Neural cell (in vitro differentiated cells): ENCODE measurements at regions not wholly inside any gene's neighbourhood (a gene's known extent, or its start where the extent isn't known, plus 50 kb on each side); places are given as distances from the start of the nearest gene placed in this dataset.

Experiments used
- H2AFZ ChIP-seq: fragments of 200-600, 300-800 bp; sonication (generic), shearing (Covaris generic); 2 replicates; pipeline ENCODE4 v1.6.0; 2014; ENCODE audit warnings: low read depth, mild to moderate bottlenecking, antibody characterized with exemption, low read length, moderate library complexity
- H3F3A ChIP-seq: fragments of 200-600 bp; shearing (Covaris generic); 2 replicates; pipeline ENCODE4 v1.6.1; 2016; ENCODE audit warnings: mild to moderate bottlenecking, moderate library complexity, mixed read lengths, antibody characterized with exemption, low read length; ENCODE audit not compliant: insufficient read depth, poor library complexity, severe bottlenecking
- H3K27ac ChIP-seq: fragments of 200-600, 300-800 bp; sonication (generic), shearing (Covaris generic); 2 replicates; pipeline ENCODE4 v1.5.1; 2014; ENCODE audit warnings: mild to moderate bottlenecking, low read length, moderate library complexity
- H3K27me3 ChIP-seq: fragments of 300-800, 200-600 bp; sonication (generic), shearing (Covaris generic); 2 replicates; pipeline ENCODE4 v1.6.0; 2014; ENCODE audit warnings: mild to moderate bottlenecking, low read depth, low read length, moderate library complexity; ENCODE audit not compliant: insufficient read depth
- H3K36me3 ChIP-seq: fragments of 300-800, 200-600 bp; sonication (generic), shearing (Covaris generic); 2 replicates; pipeline ENCODE4 v1.5.1; 2014; ENCODE audit warnings: mild to moderate bottlenecking, antibody characterized with exemption, low read length, moderate library complexity; ENCODE audit not compliant: insufficient read depth
- H3K4me2 ChIP-seq: fragments of 300-800, 200-600 bp; sonication (generic), shearing (Covaris generic); 2 replicates; pipeline ENCODE4 v1.6.0; 2014; ENCODE audit warnings: mild to moderate bottlenecking, low read length
- H3K4me3 ChIP-seq: fragments of 300-800, 200-600 bp; sonication (generic), shearing (Covaris generic); 2 replicates; pipeline ENCODE4 v1.5.1; 2014; ENCODE audit warnings: mild to moderate bottlenecking, low read length, moderate library complexity
- H3K79me2 ChIP-seq: fragments of 200-600 bp; shearing (Covaris generic); replicated peaks from 2 replicates; pipeline ENCODE4 v1.6.0; 2014; ENCODE audit warnings: mild to moderate bottlenecking, low read length, moderate library complexity; ENCODE audit not compliant: insufficient read depth
- H3K9ac ChIP-seq: fragments of 300-800, 200-600 bp; sonication (generic), shearing (Covaris generic); 2 replicates; pipeline ENCODE4 v1.6.1; 2016; ENCODE audit warnings: mild to moderate bottlenecking, low read length, mixed read lengths
- H3K9me2 ChIP-seq: fragments of 200-600 bp; shearing (Covaris generic); 2 replicates; pipeline ENCODE4 v1.6.1; 2016; ENCODE audit warnings: mild to moderate bottlenecking, low read length, mixed read lengths; ENCODE audit not compliant: insufficient read depth
- H3K9me3 ChIP-seq: fragments of 200-600, 300-800 bp; sonication (generic), shearing (Covaris generic); 2 replicates; pipeline ENCODE4 v1.6.1; 2016; ENCODE audit warnings: mild to moderate bottlenecking, mixed run types, low read length, moderate library complexity, mixed read lengths
- H4K20me1 ChIP-seq: fragments of 200-600 bp; shearing (Covaris generic); 2 replicates; pipeline ENCODE4 v1.6.1; 2016; ENCODE audit warnings: mild to moderate bottlenecking, mixed run types; ENCODE audit not compliant: insufficient read depth
- EP300 ChIP-seq: fragments of 450-650 bp; conservative IDR thresholded peaks from 2 replicates; pipeline ENCODE4 v1.6.1; 2014; ENCODE audit warnings: antibody characterized with exemption, mild to moderate bottlenecking, moderate library complexity; ENCODE audit not compliant: poor library complexity, severe bottlenecking
- EZH2 ChIP-seq: fragments of 200-600, 300-800 bp; shearing (Covaris generic), sonication (generic); IDR thresholded peaks from 2 replicates; pipeline ENCODE4 v1.6.1; 2014; ENCODE audit warnings: antibody characterized with exemption, low read length, borderline replicate concordance, mild to moderate bottlenecking; ENCODE audit not compliant: insufficient read depth, poor library complexity, severe bottlenecking
- MXI1 ChIP-seq: fragments of 450-650 bp; conservative IDR thresholded peaks from 2 replicates; pipeline ENCODE4 v1.6.1; 2014; ENCODE audit warnings: antibody characterized with exemption, mild to moderate bottlenecking; ENCODE audit not compliant: poor library complexity, severe bottlenecking
- POLR2AphosphoS5 ChIP-seq: IDR thresholded peaks from 2 replicates; pipeline ENCODE4 v1.6.1; 2012
- RAD21 ChIP-seq: fragments of 450-650 bp; conservative IDR thresholded peaks from 2 replicates; pipeline ENCODE4 v1.6.1; 2014; ENCODE audit warnings: antibody characterized with exemption, mild to moderate bottlenecking, moderate library complexity
- SMC3 ChIP-seq: fragments of 450-650 bp; conservative IDR thresholded peaks from 2 replicates; pipeline ENCODE4 v1.6.1; 2014; ENCODE audit warnings: antibody characterized with exemption, mild to moderate bottlenecking, moderate library complexity; ENCODE audit not compliant: poor library complexity
- TAF1 ChIP-seq: IDR thresholded peaks from 2 replicates; pipeline ENCODE4 v1.6.1; 2012; ENCODE audit warnings: low read depth
- TF ChIP-seq, protein P1 (sequence below): fragments of 450-650 bp; IDR thresholded peaks from 2 replicates; pipeline ENCODE4 v1.5.1; 2014; ENCODE audit warnings: antibody characterized with exemption, mild to moderate bottlenecking, moderate library complexity; ENCODE audit not compliant: poor library complexity, severe bottlenecking
- TF ChIP-seq, protein P2 (sequence below): IDR thresholded peaks from 2 replicates; pipeline ENCODE4 v1.6.1; 2012; ENCODE audit warnings: borderline replicate concordance

DNA sequence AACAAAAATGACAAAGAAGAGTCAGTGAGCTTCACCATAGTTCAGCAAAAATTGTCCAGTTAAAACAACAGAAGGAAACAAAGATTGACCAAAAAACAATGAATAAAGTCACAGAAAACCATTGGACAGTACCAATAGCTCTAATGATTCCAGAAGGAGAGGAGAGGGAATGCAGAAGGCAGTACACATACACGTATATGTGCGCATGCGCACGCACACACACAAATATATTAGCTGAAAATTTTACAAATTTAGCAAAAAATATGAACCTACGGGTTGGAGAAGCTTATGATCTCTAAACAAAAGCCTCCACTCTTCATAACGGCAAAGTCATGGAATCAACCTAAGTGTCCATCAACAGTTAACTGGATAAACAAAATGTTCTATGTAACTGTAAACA is 120.3 kb upstream of the MON1B start:
- H3K27me3 ChIP-seq = no peaks in the 10 kb centered on the region
- H3K36me3 ChIP-seq = no peaks in the 10 kb centered on the region
- H3K4me3 ChIP-seq = no peak overlapping the region
- H3F3A ChIP-seq = no peaks in the 10 kb centered on the region
- TF ChIP-seq POLR2AphosphoS5 (no peak), EP300 (no peak), TAF1 (no peak), RAD21 (no peak), SMC3 (no peak), MXI1 (no peak), EZH2 (no peak)
- TF ChIP-seq, protein P1, sequence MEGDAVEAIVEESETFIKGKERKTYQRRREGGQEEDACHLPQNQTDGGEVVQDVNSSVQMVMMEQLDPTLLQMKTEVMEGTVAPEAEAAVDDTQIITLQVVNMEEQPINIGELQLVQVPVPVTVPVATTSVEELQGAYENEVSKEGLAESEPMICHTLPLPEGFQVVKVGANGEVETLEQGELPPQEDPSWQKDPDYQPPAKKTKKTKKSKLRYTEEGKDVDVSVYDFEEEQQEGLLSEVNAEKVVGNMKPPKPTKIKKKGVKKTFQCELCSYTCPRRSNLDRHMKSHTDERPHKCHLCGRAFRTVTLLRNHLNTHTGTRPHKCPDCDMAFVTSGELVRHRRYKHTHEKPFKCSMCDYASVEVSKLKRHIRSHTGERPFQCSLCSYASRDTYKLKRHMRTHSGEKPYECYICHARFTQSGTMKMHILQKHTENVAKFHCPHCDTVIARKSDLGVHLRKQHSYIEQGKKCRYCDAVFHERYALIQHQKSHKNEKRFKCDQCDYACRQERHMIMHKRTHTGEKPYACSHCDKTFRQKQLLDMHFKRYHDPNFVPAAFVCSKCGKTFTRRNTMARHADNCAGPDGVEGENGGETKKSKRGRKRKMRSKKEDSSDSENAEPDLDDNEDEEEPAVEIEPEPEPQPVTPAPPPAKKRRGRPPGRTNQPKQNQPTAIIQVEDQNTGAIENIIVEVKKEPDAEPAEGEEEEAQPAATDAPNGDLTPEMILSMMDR = no peak
- TF ChIP-seq, protein P2, sequence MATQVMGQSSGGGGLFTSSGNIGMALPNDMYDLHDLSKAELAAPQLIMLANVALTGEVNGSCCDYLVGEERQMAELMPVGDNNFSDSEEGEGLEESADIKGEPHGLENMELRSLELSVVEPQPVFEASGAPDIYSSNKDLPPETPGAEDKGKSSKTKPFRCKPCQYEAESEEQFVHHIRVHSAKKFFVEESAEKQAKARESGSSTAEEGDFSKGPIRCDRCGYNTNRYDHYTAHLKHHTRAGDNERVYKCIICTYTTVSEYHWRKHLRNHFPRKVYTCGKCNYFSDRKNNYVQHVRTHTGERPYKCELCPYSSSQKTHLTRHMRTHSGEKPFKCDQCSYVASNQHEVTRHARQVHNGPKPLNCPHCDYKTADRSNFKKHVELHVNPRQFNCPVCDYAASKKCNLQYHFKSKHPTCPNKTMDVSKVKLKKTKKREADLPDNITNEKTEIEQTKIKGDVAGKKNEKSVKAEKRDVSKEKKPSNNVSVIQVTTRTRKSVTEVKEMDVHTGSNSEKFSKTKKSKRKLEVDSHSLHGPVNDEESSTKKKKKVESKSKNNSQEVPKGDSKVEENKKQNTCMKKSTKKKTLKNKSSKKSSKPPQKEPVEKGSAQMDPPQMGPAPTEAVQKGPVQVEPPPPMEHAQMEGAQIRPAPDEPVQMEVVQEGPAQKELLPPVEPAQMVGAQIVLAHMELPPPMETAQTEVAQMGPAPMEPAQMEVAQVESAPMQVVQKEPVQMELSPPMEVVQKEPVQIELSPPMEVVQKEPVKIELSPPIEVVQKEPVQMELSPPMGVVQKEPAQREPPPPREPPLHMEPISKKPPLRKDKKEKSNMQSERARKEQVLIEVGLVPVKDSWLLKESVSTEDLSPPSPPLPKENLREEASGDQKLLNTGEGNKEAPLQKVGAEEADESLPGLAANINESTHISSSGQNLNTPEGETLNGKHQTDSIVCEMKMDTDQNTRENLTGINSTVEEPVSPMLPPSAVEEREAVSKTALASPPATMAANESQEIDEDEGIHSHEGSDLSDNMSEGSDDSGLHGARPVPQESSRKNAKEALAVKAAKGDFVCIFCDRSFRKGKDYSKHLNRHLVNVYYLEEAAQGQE = no peak
- H3K79me2 ChIP-seq = no peaks in the 10 kb centered on the region
- H3K4me2 ChIP-seq = no peak overlapping the region
- no peaks in the 10 kb centered on the region for H4K20me1 ChIP-seq
- H3K9me2 ChIP-seq = no peaks in the 10 kb centered on the region
- H3K9me3 ChIP-seq = no peaks in the 10 kb centered on the region
- H3K27ac ChIP-seq = no peak overlapping the region
- H2AFZ ChIP-seq = no peak overlapping the region
- H3K9ac ChIP-seq = no peak overlapping the region

DNA sequence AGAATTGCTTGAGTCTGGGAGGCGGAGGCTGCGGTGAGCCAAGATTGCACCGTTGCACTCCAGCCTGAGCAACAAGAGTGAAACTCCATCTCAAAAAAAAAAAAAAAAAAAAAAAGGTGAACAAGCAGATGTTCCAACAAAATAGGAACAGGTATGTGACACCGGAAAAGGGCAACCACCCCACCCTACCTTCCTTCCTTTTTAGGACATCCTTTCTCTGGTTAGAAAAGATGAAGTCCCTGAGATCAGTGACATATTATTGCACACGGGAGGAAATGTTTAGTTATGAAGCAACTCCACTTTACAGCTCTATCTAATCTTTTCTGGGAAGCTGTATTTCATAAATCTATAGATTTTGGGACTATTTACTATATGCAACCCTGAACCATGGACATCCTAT is 114.2 kb upstream of the MON1B start:
- Histone ChIP-seq H3K27ac (no peak overlapping the region), H3K4me2 (no peak overlapping the region), H4K20me1 (no peaks in the 10 kb centered on the region), H3K9ac (no peak overlapping the region), H3F3A (no peaks in the 10 kb centered on the region), H2AFZ (no peak overlapping the region), H3K9me2 (no peaks in the 10 kb centered on the region), H3K27me3 (no peaks in the 10 kb centered on the region), H3K4me3 (no peak overlapping the region), H3K36me3 (no peaks in the 10 kb centered on the region), H3K79me2 (no peaks in the 10 kb centered on the region), H3K9me3 (no peaks in the 10 kb centered on the region)
- TF ChIP-seq, protein P2 = no peak
- TF ChIP-seq EZH2 (no peak), SMC3 (no peak), TAF1 (no peak), MXI1 (no peak), EP300 (no peak), RAD21 (no peak), POLR2AphosphoS5 (no peak)
- TF ChIP-seq, protein P1 = no peak
